SK-N-SH (cell line): ENCODE measurements at regions not wholly inside any gene's neighbourhood (a gene's known extent, or its start where the extent isn't known, plus 50 kb on each side); places are given as distances from the start of the nearest gene placed in this dataset.

Experiments
- CHD2 ChIP-seq: fragments of 150-350 bp; IDR thresholded peaks from 2 replicates; pipeline ENCODE4 v1.6.1; 2018; ENCODE audit warnings: low read length; ENCODE audit not compliant: partially characterized antibody
- CTCF ChIP-seq: fragments of 200-600 bp; sonication (generic); IDR thresholded peaks from 2 replicates; pipeline ENCODE4 v1.6.1; 2017; ENCODE audit warnings: antibody characterized with exemption, mild to moderate bottlenecking, moderate library complexity
- EP300 ChIP-seq, 2 experiments: IDR thresholded peaks; 2 replicates each; pipeline versions ENCODE4 v1.4.0 to v1.6.1; 2012; ENCODE audit warnings: borderline replicate concordance in 1 of 2, low read depth in 1 of 2, low read length in 1 of 2
- EZH2phosphoT487 ChIP-seq: fragments of 200-600 bp; sonication (generic); IDR thresholded peaks from 2 replicates; pipeline ENCODE4 v1.6.1; 2017; ENCODE audit warnings: low read depth, mixed run types, mild to moderate bottlenecking, antibody characterized with exemption, moderate library complexity, borderline replicate concordance
- FOXM1 ChIP-seq: IDR thresholded peaks from 2 replicates; pipeline ENCODE4 v1.4.0; 2012; ENCODE audit warnings: low read depth, mild to moderate bottlenecking
- GABPA ChIP-seq: IDR thresholded peaks from 2 replicates; pipeline ENCODE4 v1.4.0; 2012; ENCODE audit warnings: low read depth, mild to moderate bottlenecking
- RAD21 ChIP-seq: IDR thresholded peaks from 2 replicates; pipeline ENCODE4 v1.6.1; 2012; ENCODE audit warnings: mild to moderate bottlenecking, low read length
- SIN3A ChIP-seq: IDR thresholded peaks from 2 replicates; pipeline ENCODE4 v1.6.1; 2012; ENCODE audit warnings: low read depth, mild to moderate bottlenecking, low read length, moderate library complexity, borderline replicate concordance
- TAF1 ChIP-seq: IDR thresholded peaks from 2 replicates; pipeline ENCODE4 v1.6.1; 2012; ENCODE audit warnings: low read depth, mild to moderate bottlenecking, low read length, moderate library complexity, borderline replicate concordance
- TCF12 ChIP-seq: IDR thresholded peaks from 2 replicates; pipeline ENCODE4 v1.4.0; 2012
- TF ChIP-seq, protein P1 (sequence below): IDR thresholded peaks from 2 replicates; pipeline ENCODE4 v1.4.0; 2012; ENCODE audit warnings: low read depth
- TF ChIP-seq, protein P2 (sequence below): IDR thresholded peaks from 2 replicates; pipeline ENCODE4; 2012
- TF ChIP-seq, protein P3 (sequence below): IDR thresholded peaks from 2 replicates; pipeline ENCODE4 v1.6.1; 2012; ENCODE audit warnings: mild to moderate bottlenecking, low read depth, low read length, moderate library complexity

DNA sequence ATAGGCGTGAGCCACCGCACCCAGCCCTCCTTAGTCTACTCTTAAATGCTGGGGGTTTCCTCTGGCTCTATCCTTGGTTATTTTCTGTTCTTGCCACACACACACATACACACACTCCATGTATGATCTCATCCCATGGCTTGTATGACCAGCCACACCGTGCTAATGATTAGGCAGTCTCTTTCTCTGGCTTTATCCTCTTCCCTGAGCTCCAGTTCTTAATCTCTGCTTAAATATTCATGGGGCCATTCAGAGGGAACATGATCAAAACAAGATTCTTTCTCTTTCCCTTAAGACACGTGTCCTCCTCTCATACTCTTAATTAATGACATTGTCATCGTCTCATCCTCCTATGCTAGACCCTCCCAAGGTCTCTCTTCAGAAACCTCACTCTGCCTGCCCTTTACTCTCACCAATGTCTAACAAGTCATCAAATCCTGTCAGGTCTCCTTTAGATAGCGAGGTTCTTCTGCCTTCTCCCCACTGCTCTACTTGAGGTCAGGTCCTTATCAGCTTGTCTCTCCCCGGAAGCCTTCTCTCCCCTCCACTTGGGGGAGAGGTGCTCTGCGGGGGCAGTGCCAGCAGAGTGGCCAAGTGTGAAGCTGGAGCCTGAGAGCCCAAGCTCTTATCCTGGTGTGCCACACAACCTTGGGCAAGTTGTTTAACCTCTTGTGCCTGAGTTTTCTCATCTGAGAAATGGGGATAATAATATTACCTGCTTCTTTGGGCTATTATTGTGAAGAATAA lies 83.0 kb upstream of the GNG12 start:
- TF ChIP-seq, protein P1, sequence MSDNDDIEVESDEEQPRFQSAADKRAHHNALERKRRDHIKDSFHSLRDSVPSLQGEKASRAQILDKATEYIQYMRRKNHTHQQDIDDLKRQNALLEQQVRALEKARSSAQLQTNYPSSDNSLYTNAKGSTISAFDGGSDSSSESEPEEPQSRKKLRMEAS: no peak
- no peak for TF ChIP-seq CHD2
- TF ChIP-seq CTCF: no peak
- TF ChIP-seq, protein P2, sequence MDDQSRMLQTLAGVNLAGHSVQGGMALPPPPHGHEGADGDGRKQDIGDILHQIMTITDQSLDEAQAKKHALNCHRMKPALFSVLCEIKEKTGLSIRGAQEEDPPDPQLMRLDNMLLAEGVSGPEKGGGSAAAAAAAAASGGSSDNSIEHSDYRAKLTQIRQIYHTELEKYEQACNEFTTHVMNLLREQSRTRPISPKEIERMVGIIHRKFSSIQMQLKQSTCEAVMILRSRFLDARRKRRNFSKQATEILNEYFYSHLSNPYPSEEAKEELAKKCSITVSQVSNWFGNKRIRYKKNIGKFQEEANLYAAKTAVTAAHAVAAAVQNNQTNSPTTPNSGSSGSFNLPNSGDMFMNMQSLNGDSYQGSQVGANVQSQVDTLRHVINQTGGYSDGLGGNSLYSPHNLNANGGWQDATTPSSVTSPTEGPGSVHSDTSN: no peak
- TF ChIP-seq GABPA: no peak
- TF ChIP-seq TAF1: no peak
- TF ChIP-seq EZH2phosphoT487: no peak
- no peak for TF ChIP-seq FOXM1
- TF ChIP-seq, protein P3, sequence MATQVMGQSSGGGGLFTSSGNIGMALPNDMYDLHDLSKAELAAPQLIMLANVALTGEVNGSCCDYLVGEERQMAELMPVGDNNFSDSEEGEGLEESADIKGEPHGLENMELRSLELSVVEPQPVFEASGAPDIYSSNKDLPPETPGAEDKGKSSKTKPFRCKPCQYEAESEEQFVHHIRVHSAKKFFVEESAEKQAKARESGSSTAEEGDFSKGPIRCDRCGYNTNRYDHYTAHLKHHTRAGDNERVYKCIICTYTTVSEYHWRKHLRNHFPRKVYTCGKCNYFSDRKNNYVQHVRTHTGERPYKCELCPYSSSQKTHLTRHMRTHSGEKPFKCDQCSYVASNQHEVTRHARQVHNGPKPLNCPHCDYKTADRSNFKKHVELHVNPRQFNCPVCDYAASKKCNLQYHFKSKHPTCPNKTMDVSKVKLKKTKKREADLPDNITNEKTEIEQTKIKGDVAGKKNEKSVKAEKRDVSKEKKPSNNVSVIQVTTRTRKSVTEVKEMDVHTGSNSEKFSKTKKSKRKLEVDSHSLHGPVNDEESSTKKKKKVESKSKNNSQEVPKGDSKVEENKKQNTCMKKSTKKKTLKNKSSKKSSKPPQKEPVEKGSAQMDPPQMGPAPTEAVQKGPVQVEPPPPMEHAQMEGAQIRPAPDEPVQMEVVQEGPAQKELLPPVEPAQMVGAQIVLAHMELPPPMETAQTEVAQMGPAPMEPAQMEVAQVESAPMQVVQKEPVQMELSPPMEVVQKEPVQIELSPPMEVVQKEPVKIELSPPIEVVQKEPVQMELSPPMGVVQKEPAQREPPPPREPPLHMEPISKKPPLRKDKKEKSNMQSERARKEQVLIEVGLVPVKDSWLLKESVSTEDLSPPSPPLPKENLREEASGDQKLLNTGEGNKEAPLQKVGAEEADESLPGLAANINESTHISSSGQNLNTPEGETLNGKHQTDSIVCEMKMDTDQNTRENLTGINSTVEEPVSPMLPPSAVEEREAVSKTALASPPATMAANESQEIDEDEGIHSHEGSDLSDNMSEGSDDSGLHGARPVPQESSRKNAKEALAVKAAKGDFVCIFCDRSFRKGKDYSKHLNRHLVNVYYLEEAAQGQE: no peak
- TF ChIP-seq RAD21: no peak
- no peak for TF ChIP-seq EP300 (IDR thresholded peaks at IDR 0.05; ENCODE audit: borderline replicate concordance in 1 of 2, low read depth in 1 of 2, low read length in 1 of 2)
- no peak for TF ChIP-seq SIN3A
- TF ChIP-seq TCF12: no peak
